COLO668 (cell line): ENCODE measurements at regions not wholly inside any gene's neighbourhood (a gene's known extent, or its start where the extent isn't known, plus 50 kb on each side); places are given as distances from the start of the nearest gene placed in this dataset.
A peak's percentile ranks its signal among the peaks of the same experiment; 100 is the strongest.

ENCODE experiments used
- DNase-seq: peaks from one replicate; lab custom pipeline; 2025; ENCODE audit not compliant: unreplicated experiment; lab: John Stamatoyannopoulos, UW

DNA sequence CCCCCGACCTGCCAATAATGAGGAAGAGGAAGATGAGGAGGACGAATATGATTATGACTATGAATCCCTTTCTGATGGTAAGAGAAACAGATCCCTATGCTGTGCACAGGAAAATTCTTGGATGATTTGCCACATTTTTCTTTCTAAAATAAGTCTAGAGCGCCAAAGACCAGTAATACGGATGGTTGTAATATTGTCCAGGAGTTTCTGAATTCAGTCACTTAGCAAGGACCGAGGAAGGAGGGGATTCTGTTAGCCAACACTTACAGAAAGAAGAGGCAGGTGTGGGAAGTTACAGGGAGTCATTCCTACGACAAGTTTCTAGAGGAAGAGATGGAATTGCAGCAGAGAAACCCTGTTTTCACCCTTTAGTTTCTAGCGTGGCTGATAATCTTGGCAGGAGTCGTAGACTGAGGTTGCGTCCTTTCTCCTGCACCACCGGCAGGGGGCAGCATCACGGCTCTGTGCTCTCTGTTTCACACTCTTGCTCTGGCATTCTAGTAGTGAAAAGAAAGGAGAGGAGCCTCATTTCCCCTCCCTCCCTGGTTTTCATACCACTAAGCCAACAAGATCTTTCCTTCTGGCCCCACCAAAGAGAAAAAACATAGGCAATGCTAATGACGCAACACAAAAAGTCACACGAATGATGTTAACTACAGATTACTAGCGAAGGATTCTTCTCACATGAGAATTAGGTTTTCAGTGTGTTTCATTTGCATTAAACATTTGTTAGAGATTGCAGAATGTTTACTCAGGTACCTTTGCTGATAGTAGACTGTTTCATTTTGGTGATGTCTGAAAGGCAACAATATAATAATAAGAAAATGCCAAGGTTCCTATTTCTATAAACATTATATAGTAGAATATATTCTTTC is 82.7 kb downstream of the NOC3L start:
- peak; percentile 21 for DNase-seq

GRCh38 chr10:94281654-94282053 is 81.1 kb downstream of the NOC3L start:
- no peak for DNase-seq

- no peak for DNase-seq
Measured at GRCh38 chr10:94282369-94282768, 80.4 kb downstream of the NOC3L start.
